Hepatocyte (in vitro differentiated cells): ENCODE measurements at regions not wholly inside any gene's neighbourhood (a gene's known extent, or its start where the extent isn't known, plus 50 kb on each side); places are given as distances from the start of the nearest gene placed in this dataset.

Experiments used
- EZH2 ChIP-seq: fragments of 200-600 bp; sonication (generic); IDR thresholded peaks from 2 replicates; pipeline ENCODE4 v1.6.1; 2016; ENCODE audit warnings: antibody characterized with exemption, mild to moderate bottlenecking, borderline replicate concordance
- EZH2phosphoT487 ChIP-seq: fragments of 200-600 bp; sonication (generic); IDR thresholded peaks from one replicate; pipeline ENCODE4 v1.6.1; 2018; ENCODE audit warnings: antibody characterized with exemption, mild to moderate bottlenecking, low read depth, moderate library complexity; ENCODE audit not compliant: unreplicated experiment, severe bottlenecking
- TF ChIP-seq, protein P1 (sequence below): fragments of 200-600 bp; sonication (generic); IDR thresholded peaks from 2 replicates; pipeline ENCODE4 v1.5.1; 2016; ENCODE audit warnings: antibody characterized with exemption, mild to moderate bottlenecking; ENCODE audit not compliant: poor library complexity

DNA sequence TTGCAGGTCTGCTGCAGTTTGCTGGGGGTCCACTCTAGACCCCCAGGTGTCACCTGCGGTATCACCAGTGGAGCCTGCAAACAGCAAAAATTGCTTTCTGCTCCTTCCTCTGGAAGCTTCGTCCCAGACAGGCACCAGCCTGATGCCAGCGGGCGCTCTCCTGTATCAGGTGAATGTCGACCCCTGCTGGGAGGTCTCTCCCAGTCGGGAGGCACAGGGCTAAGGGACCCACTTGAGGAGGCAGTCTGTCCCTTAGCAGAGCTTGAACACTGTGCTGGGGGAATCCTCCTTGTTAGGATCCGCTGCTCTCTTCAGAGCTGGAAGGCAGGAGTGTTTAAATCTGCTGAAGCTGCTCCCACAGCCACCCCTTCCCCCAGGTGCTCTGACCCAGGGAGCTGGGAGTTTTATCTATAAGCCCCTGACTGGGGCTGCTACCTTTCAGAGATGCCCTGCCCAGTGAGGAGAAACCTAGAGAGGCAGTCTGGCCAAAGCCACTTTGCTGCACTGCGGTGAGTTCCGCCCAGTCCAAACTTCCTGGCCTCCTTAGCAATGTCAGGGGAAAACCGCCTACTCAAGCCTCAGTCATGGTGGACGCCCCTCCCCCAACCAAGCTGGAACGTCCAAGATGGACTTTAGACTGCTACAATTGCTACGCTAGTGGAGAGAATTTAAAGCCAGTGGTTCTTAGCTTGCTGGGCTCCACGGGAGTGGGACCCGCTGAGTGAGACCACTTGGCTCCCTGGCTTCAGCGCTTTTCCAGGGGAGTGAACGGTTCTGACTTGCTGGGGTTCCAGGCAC is 652.5 kb downstream of the KCNJ3 start:
- TF ChIP-seq EZH2 = no peak
- TF ChIP-seq, protein P1, sequence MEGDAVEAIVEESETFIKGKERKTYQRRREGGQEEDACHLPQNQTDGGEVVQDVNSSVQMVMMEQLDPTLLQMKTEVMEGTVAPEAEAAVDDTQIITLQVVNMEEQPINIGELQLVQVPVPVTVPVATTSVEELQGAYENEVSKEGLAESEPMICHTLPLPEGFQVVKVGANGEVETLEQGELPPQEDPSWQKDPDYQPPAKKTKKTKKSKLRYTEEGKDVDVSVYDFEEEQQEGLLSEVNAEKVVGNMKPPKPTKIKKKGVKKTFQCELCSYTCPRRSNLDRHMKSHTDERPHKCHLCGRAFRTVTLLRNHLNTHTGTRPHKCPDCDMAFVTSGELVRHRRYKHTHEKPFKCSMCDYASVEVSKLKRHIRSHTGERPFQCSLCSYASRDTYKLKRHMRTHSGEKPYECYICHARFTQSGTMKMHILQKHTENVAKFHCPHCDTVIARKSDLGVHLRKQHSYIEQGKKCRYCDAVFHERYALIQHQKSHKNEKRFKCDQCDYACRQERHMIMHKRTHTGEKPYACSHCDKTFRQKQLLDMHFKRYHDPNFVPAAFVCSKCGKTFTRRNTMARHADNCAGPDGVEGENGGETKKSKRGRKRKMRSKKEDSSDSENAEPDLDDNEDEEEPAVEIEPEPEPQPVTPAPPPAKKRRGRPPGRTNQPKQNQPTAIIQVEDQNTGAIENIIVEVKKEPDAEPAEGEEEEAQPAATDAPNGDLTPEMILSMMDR = no peak
- TF ChIP-seq EZH2phosphoT487 = no peak
